WTC11 (cell line): ENCODE measurements at regions not wholly inside any gene's neighbourhood (a gene's known extent, or its start where the extent isn't known, plus 50 kb on each side); places are given as distances from the start of the nearest gene placed in this dataset.
"Not testable (repeated sequence)": the region's sequence is repeated elsewhere in the genome, so short reads cannot be mapped to it uniquely, and the experiment has no call there.

Experiments
- ATAC-seq: fragments of 200-7000 bp; cut with Tn5 transposase; 2 replicates; pipeline ENCODE4 v1.10.0; 2021; ENCODE audit warnings: mild to moderate bottlenecking, moderate library complexity
- CTCF ChIA-PET: fragments of 300-600 bp; sonication (Branson Sonifier 250); formaldehyde crosslinking; loops from one replicate; lab custom pipeline; 2021; ENCODE audit warnings: antibody characterized with exemption; lab: Charles Lee
- POLR2A ChIA-PET: fragments of 350-600 bp; sonication (Branson Sonifier 250); formaldehyde crosslinking; loops from one replicate; lab custom pipeline; 2021; ENCODE audit warnings: antibody characterized with exemption; lab: Charles Lee
- DNase-seq: peaks from one replicate; pipeline ENCODE4 v3.0.0; 2021; ENCODE audit warnings: low spot score
- H3K27ac Mint-ChIP-seq: 2 replicates; pipeline ENCODE4 v1.8.0; 2021; ENCODE audit warnings: mixed read lengths
- H3K27me3 Mint-ChIP-seq: 2 replicates; pipeline ENCODE4 v1.8.0; 2021; ENCODE audit warnings: low read depth, mild to moderate bottlenecking, moderate library complexity, mixed read lengths
- H3K36me3 Mint-ChIP-seq: 2 replicates; pipeline ENCODE4 v1.8.0; 2021; ENCODE audit warnings: mixed read lengths
- H3K4me1 Mint-ChIP-seq: 2 replicates; pipeline ENCODE4 v1.8.0; 2022; ENCODE audit warnings: mixed read lengths
- H3K4me3 Mint-ChIP-seq: 2 replicates; pipeline ENCODE4 v1.8.0; 2021; ENCODE audit warnings: mild to moderate bottlenecking, moderate library complexity, mixed read lengths
- H3K9me3 Mint-ChIP-seq: 2 replicates; pipeline ENCODE4 v1.8.0; 2021; ENCODE audit warnings: mixed read lengths
- E2F1 ChIP-seq: sonication (generic); formaldehyde crosslinking; IDR thresholded peaks from 2 replicates; pipeline ENCODE4 v1.8.0; 2022; ENCODE audit warnings: mild to moderate bottlenecking, missing genetic modification reagents
- EMX1 ChIP-seq: fragments of 250-450 bp; sonication (Bioruptor Pico); IDR thresholded peaks from 2 replicates; pipeline ENCODE4 v1.8.0; 2021; ENCODE audit warnings: mild to moderate bottlenecking
- FOXJ3 ChIP-seq: sonication (generic); formaldehyde crosslinking; IDR thresholded peaks from 2 replicates; pipeline ENCODE4 v1.9.0; 2021; ENCODE audit warnings: missing genetic modification reagents, mild to moderate bottlenecking, borderline replicate concordance
- HMGA2 ChIP-seq: fragments of 250-450 bp; sonication (Bioruptor Pico); IDR thresholded peaks from 2 replicates; pipeline ENCODE4 v1.4.0; 2021; ENCODE audit warnings: mild to moderate bottlenecking, moderate library complexity
- HMGXB4 ChIP-seq: sonication (generic); formaldehyde crosslinking; IDR thresholded peaks from 2 replicates; pipeline ENCODE4 v1.8.1; 2023; ENCODE audit warnings: mild to moderate bottlenecking, moderate library complexity, missing genetic modification reagents
- MYBL2 ChIP-seq: sonication (generic); formaldehyde crosslinking; IDR thresholded peaks from 2 replicates; pipeline ENCODE4 v1.8.1; 2023; ENCODE audit warnings: mild to moderate bottlenecking, moderate library complexity, missing genetic modification reagents
- NFE2L1 ChIP-seq: sonication (generic); formaldehyde crosslinking; IDR thresholded peaks from 2 replicates; pipeline ENCODE4 v1.8.1; 2023; ENCODE audit warnings: missing genetic modification reagents
- NR3C1 ChIP-seq: sonication (generic); formaldehyde crosslinking; conservative IDR thresholded peaks from 2 replicates; pipeline ENCODE4 v1.8.1; 2023; ENCODE audit warnings: low read depth, mild to moderate bottlenecking, missing genetic modification reagents
- PRDM15 ChIP-seq: sonication (generic); formaldehyde crosslinking; IDR thresholded peaks from 2 replicates; pipeline ENCODE4 v1.8.0; 2022; ENCODE audit warnings: missing genetic modification reagents
- RORB ChIP-seq: fragments of 250-450 bp; sonication (Bioruptor Pico); IDR thresholded peaks from 2 replicates; pipeline ENCODE4 v1.9.0; 2021; ENCODE audit warnings: mild to moderate bottlenecking
- SP1 ChIP-seq: sonication (generic); formaldehyde crosslinking; conservative IDR thresholded peaks from 2 replicates; pipeline ENCODE4 v1.8.1; 2022; ENCODE audit warnings: missing genetic modification reagents
- TEAD4 ChIP-seq: sonication (generic); formaldehyde crosslinking; IDR thresholded peaks from 2 replicates; pipeline ENCODE4 v1.8.0; 2022; ENCODE audit warnings: mild to moderate bottlenecking, missing genetic modification reagents
- ZNF232 ChIP-seq: sonication (generic); formaldehyde crosslinking; IDR thresholded peaks from 2 replicates; pipeline ENCODE4 v1.8.0; 2022; ENCODE audit warnings: mild to moderate bottlenecking, missing genetic modification reagents
- ZNF263 ChIP-seq: sonication (generic); formaldehyde crosslinking; IDR thresholded peaks from 2 replicates; pipeline ENCODE4 v1.8.1; 2022; ENCODE audit warnings: low read depth, mild to moderate bottlenecking, moderate library complexity, missing genetic modification reagents

- H3K9me3 Mint-ChIP-seq, result peaks cover 51% of the 10 kb centered on the region
- TF ChIP-seq NR3C1 (CRISPR knock-in tag) (no peak), HMGXB4 (CRISPR knock-in tag) (no peak), HMGA2 (CRISPR knock-in tag) (no peak), FOXJ3 (CRISPR knock-in tag) (no peak), EMX1 (CRISPR knock-in tag) (no peak), ZNF263 (CRISPR knock-in tag) (no peak), SP1 (no peak), E2F1 (no peak), MYBL2 (CRISPR knock-in tag) (no peak), ZNF232 (CRISPR knock-in tag) (no peak), NFE2L1 (CRISPR knock-in tag) (no peak), TEAD4 (CRISPR knock-in tag) (no peak), PRDM15 (CRISPR knock-in tag) (no peak), RORB (CRISPR knock-in tag) (no peak)
- TF ChIP-seq, all 79 proteins: peak for 0
- ChIA-PET CTCF (no interaction called here), POLR2A (no interaction called here)
- no peak for ATAC-seq
- no peak for DNase-seq
- Mint-ChIP-seq H3K27ac (no peak overlapping the region), H3K36me3 (peaks cover 27% of the 10 kb centered on the region), H3K27me3 (peaks cover 3% of the 10 kb centered on the region; the same call in 1 of the 2 replicates), H3K4me3 (no peak overlapping the region), H3K4me1 (no peaks in the 10 kb centered on the region)
Measured at GRCh38 chr17:53217311-53217710, 605.4 kb upstream of the KIF2B start.

GRCh38 chr17:53208935-53209334 is 613.8 kb upstream of the KIF2B start:
- H3K4me3 Mint-ChIP-seq, DNase-seq, CTCF ChIA-PET, H3K27ac Mint-ChIP-seq, ATAC-seq, H3K4me1 Mint-ChIP-seq, POLR2A ChIA-PET, H3K27me3 Mint-ChIP-seq: not testable (repeated sequence)
- Mint-ChIP-seq H3K9me3 (peaks cover 56% of the 10 kb centered on the region), H3K36me3 (peaks cover 30% of the 10 kb centered on the region)

GRCh38 chr17:53193044-53193443 is 629.7 kb upstream of the KIF2B start:
- no peak overlapping the region for H3K27ac Mint-ChIP-seq

More at GRCh38 chr17:53193044-53193443, 629.7 kb upstream of the KIF2B start:
- TF ChIP-seq RORB (CRISPR knock-in tag) (no peak), E2F1 (no peak)
- ChIA-PET CTCF (no interaction called here), POLR2A (no interaction called here)
- no peaks in the 10 kb centered on the region for H3K27me3 Mint-ChIP-seq
- H3K9me3 Mint-ChIP-seq, result peaks cover 45% of the 10 kb centered on the region
- DNase-seq (no peak), ATAC-seq (no peak)
- peaks cover 15% of the 10 kb centered on the region for H3K36me3 Mint-ChIP-seq
- no peak overlapping the region for H3K4me3 Mint-ChIP-seq
- H3K4me1 Mint-ChIP-seq, result no peaks in the 10 kb centered on the region
